Liver (tissue), 8 donors: ENCODE measurements at regions not wholly inside any gene's neighbourhood (a gene's known extent, or its start where the extent isn't known, plus 50 kb on each side); places are given as distances from the start of the nearest gene placed in this dataset.

Experiments
- DNase-seq: peaks from one replicate; pipeline ENCODE4 v3.0.0-alpha.2; 2017; ENCODE audit warnings: low spot score
- H3K27ac ChIP-seq, 2 donors: one replicate each; pipeline ENCODE4 v1.7.0; 2013; ENCODE audit warnings: inconsistent platforms in 2 of 2, low read length in 2 of 2, control low read depth in 1 of 2, low read depth in 1 of 2, mild to moderate bottlenecking in 1 of 2
- H3K27me3 ChIP-seq, 4 donors: one replicate each; pipeline versions ENCODE4 v1.6.1 to v1.7.0; 2013; ENCODE audit warnings: low read length in 3 of 4, inconsistent platforms in 1 of 4, mild to moderate bottlenecking in 1 of 4, moderate library complexity in 1 of 4; ENCODE audit not compliant: control insufficient read depth in 4 of 4, insufficient read depth in 4 of 4
- H3K36me3 ChIP-seq, 4 donors: one replicate each; pipeline versions ENCODE4 v1.6.1 to v1.7.0; 2013; ENCODE audit warnings: low read length in 3 of 4, mild to moderate bottlenecking in 3 of 4, low read depth in 1 of 4, moderate library complexity in 1 of 4; ENCODE audit not compliant: control insufficient read depth in 4 of 4, insufficient read depth in 3 of 4
- H3K4me1 ChIP-seq, 4 donors: one replicate each; pipeline versions ENCODE4 v1.6.1 to v1.7.0; 2013; ENCODE audit warnings: low read length in 3 of 4, mild to moderate bottlenecking in 3 of 4, moderate library complexity in 1 of 4; ENCODE audit not compliant: control insufficient read depth in 4 of 4, insufficient read depth in 4 of 4
- H3K4me3 ChIP-seq, 3 donors: one replicate each; pipeline versions ENCODE4 v1.6.1 to v1.7.0; 2013; ENCODE audit warnings: low read length in 3 of 3, control low read depth in 1 of 3, low read depth in 1 of 3, mild to moderate bottlenecking in 1 of 3
- H3K9ac ChIP-seq, 2 donors: one replicate each; pipeline ENCODE4 v1.7.0; 2013; ENCODE audit warnings: low read length in 2 of 2, mild to moderate bottlenecking in 2 of 2, moderate library complexity in 2 of 2, control low read depth in 1 of 2, low read depth in 1 of 2
- H3K9me3 ChIP-seq, 4 donors: one replicate each; pipeline versions ENCODE4 v1.6.1 to v1.7.0; 2013; ENCODE audit warnings: low read length in 3 of 4; ENCODE audit not compliant: control insufficient read depth in 4 of 4
- FOXA1 ChIP-seq: IDR thresholded peaks from 2 replicates; pipeline ENCODE4 v1.6.1; 2016; ENCODE audit warnings: antibody characterized with exemption
- FOXA2 ChIP-seq: IDR thresholded peaks from 2 replicates; pipeline ENCODE4 v1.6.1; 2016; ENCODE audit warnings: antibody characterized with exemption
- HNF4A ChIP-seq, 2 donors: conservative IDR thresholded peaks; 2 replicates each; pipeline ENCODE4 v1.6.1; 2016; ENCODE audit warnings: antibody characterized with exemption in 2 of 2, mild to moderate bottlenecking in 2 of 2
- JUND ChIP-seq, 2 donors: IDR thresholded peaks; 2 replicates each; pipeline ENCODE4 v1.6.1; 2016; ENCODE audit warnings: antibody characterized with exemption in 2 of 2
- RAD21 ChIP-seq, 2 donors: IDR thresholded peaks; 2 replicates each; pipeline ENCODE4 v1.6.1; 2016; ENCODE audit warnings: antibody characterized with exemption in 2 of 2, mild to moderate bottlenecking in 2 of 2
- SP1 ChIP-seq: IDR thresholded peaks from 2 replicates; pipeline ENCODE4 v1.6.1; 2018; ENCODE audit warnings: antibody characterized with exemption, mild to moderate bottlenecking
- TAF1 ChIP-seq: conservative IDR thresholded peaks from 2 replicates; pipeline ENCODE4 v1.6.1; 2016; ENCODE audit warnings: antibody characterized with exemption, mild to moderate bottlenecking
- YY1 ChIP-seq: IDR thresholded peaks from 2 replicates; pipeline ENCODE4 v1.6.1; 2016; ENCODE audit warnings: antibody characterized with exemption, mild to moderate bottlenecking
- WGBS: extraction: QIAGEN DNeasy Blood & Tissue Kit; methylation state at CpG from one replicate; pipeline ENCODE4 v1.1.7; 2013; 5-methylcytosine and 5-hydroxymethylcytosine counted together
- TF ChIP-seq, protein P1 (sequence below): fragments of 150-350 bp; IDR thresholded peaks from 2 replicates; pipeline ENCODE4 v1.5.1; 2017; ENCODE audit warnings: improper control_type of control experiment, low read depth, low read length; ENCODE audit not compliant: missing input control
- TF ChIP-seq, protein P2 (sequence below): IDR thresholded peaks from 2 replicates; pipeline ENCODE4 v1.6.1; 2016; ENCODE audit warnings: antibody characterized with exemption
- TF ChIP-seq, protein P3 (sequence below): IDR thresholded peaks from 2 replicates; pipeline ENCODE4 v1.6.1; 2016; ENCODE audit warnings: antibody characterized with exemption
- TF ChIP-seq, protein P4 (sequence below): IDR thresholded peaks from 2 replicates; pipeline ENCODE4 v1.6.1; 2016; ENCODE audit warnings: antibody characterized with exemption
- TF ChIP-seq, protein P5 (sequence below): IDR thresholded peaks from 2 replicates; pipeline ENCODE4 v1.6.1; 2016; ENCODE audit warnings: antibody characterized with exemption, mild to moderate bottlenecking
- donor health status: healthy.
- donor health status: healthy.
- donor health status: healthy.
- donor health status: healthy.
- donor health status: healthy.

DNA sequence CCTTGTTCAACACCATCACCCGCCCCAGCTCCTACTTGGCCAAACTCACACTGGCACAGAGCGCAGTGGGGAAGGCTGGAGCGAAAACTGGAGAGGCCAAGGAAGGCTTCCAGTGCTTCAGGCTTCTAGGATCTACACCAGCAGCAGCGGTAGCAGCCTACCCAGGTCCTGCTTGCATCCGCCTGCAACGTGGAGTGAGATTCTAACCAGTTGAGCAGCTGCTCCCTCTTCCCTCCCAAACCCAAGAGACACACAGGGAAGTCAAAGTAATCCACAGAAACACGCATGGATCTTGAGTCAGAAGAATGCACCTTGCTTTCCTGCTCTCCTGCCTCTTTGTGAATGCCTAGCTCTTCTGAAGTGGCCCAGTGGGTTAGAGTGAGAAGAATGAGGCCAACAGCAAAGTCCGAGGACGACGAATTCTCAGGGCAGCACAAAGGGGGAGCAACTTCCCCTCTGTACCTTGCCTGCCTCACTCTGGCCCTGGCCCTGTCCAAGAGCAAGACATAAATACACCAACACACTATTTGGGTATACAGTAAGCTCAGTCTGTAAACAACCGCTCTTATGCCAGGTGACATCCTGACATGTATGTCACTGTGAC, 95.9 kb upstream of the FOXQ1 start:
- 87% methylated on average over 11 of the region's 11 CpGs for WGBS
- no peak for DNase-seq

DNA sequence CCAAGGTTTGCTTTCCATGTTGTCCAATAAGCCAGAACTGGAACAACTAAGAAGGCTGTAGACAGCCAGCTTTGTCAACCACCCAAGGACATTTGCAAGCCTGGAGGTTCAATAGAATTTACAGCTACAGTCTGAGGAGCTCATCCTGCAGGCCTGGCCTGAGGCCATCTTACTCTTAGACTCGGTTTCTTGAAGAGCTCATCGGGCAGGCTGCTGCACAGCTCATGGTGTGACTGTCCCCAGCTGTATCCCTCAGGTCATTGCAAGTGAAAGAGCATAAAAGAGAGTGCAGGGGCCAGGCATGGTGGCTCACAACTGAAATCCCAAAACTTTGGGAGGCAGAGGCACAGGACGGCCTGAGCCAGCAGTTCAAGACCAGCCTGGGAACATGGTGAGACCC, 96.9 kb upstream of the FOXQ1 start:
- H3K27me3 ChIP-seq, result no peaks in the 10 kb centered on the region
- TF ChIP-seq HNF4A (conservative IDR thresholded peaks at IDR 0.05) (no peak), RAD21 (IDR thresholded peaks at IDR 0.05) (no peak), FOXA1 (no peak), JUND (IDR thresholded peaks at IDR 0.05) (no peak), FOXA2 (no peak)
- DNase-seq, result no peak
- H3K36me3 ChIP-seq, result no peaks in the 10 kb centered on the region
- H3K9ac ChIP-seq, result no peak overlapping the region
- 89% methylated on average over 3 of the region's 3 CpGs for WGBS
- H3K9me3 ChIP-seq, result no peaks in the 10 kb centered on the region
- no peak overlapping the region for H3K27ac ChIP-seq
- H3K4me1 ChIP-seq, result no peaks in the 10 kb centered on the region
- no peak overlapping the region for H3K4me3 ChIP-seq

More for the DNA sequence above, 95.9 kb upstream of the FOXQ1 start:
- no peaks in the 10 kb centered on the region for H3K36me3 ChIP-seq
- no peak overlapping the region for H3K4me3 ChIP-seq
- no peak overlapping the region for H3K9ac ChIP-seq
- H3K4me1 ChIP-seq, result no peaks in the 10 kb centered on the region
- H3K9me3 ChIP-seq, result no peaks in the 10 kb centered on the region
- TF ChIP-seq RAD21 (IDR thresholded peaks at IDR 0.05) (no peak), JUND (IDR thresholded peaks at IDR 0.05) (no peak), YY1 (no peak), TAF1 (no peak), FOXA1 (no peak), SP1 (no peak)
- TF ChIP-seq, protein P1, sequence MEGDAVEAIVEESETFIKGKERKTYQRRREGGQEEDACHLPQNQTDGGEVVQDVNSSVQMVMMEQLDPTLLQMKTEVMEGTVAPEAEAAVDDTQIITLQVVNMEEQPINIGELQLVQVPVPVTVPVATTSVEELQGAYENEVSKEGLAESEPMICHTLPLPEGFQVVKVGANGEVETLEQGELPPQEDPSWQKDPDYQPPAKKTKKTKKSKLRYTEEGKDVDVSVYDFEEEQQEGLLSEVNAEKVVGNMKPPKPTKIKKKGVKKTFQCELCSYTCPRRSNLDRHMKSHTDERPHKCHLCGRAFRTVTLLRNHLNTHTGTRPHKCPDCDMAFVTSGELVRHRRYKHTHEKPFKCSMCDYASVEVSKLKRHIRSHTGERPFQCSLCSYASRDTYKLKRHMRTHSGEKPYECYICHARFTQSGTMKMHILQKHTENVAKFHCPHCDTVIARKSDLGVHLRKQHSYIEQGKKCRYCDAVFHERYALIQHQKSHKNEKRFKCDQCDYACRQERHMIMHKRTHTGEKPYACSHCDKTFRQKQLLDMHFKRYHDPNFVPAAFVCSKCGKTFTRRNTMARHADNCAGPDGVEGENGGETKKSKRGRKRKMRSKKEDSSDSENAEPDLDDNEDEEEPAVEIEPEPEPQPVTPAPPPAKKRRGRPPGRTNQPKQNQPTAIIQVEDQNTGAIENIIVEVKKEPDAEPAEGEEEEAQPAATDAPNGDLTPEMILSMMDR, result no peak
- TF ChIP-seq, protein P2, sequence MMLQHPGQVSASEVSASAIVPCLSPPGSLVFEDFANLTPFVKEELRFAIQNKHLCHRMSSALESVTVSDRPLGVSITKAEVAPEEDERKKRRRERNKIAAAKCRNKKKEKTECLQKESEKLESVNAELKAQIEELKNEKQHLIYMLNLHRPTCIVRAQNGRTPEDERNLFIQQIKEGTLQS, result no peak
- TF ChIP-seq, protein P3, sequence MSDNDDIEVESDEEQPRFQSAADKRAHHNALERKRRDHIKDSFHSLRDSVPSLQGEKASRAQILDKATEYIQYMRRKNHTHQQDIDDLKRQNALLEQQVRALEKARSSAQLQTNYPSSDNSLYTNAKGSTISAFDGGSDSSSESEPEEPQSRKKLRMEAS, result no peak
- TF ChIP-seq, protein P4, sequence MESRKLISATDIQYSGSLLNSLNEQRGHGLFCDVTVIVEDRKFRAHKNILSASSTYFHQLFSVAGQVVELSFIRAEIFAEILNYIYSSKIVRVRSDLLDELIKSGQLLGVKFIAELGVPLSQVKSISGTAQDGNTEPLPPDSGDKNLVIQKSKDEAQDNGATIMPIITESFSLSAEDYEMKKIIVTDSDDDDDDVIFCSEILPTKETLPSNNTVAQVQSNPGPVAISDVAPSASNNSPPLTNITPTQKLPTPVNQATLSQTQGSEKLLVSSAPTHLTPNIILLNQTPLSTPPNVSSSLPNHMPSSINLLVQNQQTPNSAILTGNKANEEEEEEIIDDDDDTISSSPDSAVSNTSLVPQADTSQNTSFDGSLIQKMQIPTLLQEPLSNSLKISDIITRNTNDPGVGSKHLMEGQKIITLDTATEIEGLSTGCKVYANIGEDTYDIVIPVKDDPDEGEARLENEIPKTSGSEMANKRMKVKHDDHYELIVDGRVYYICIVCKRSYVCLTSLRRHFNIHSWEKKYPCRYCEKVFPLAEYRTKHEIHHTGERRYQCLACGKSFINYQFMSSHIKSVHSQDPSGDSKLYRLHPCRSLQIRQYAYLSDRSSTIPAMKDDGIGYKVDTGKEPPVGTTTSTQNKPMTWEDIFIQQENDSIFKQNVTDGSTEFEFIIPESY, result no peak
- TF ChIP-seq, protein P5, sequence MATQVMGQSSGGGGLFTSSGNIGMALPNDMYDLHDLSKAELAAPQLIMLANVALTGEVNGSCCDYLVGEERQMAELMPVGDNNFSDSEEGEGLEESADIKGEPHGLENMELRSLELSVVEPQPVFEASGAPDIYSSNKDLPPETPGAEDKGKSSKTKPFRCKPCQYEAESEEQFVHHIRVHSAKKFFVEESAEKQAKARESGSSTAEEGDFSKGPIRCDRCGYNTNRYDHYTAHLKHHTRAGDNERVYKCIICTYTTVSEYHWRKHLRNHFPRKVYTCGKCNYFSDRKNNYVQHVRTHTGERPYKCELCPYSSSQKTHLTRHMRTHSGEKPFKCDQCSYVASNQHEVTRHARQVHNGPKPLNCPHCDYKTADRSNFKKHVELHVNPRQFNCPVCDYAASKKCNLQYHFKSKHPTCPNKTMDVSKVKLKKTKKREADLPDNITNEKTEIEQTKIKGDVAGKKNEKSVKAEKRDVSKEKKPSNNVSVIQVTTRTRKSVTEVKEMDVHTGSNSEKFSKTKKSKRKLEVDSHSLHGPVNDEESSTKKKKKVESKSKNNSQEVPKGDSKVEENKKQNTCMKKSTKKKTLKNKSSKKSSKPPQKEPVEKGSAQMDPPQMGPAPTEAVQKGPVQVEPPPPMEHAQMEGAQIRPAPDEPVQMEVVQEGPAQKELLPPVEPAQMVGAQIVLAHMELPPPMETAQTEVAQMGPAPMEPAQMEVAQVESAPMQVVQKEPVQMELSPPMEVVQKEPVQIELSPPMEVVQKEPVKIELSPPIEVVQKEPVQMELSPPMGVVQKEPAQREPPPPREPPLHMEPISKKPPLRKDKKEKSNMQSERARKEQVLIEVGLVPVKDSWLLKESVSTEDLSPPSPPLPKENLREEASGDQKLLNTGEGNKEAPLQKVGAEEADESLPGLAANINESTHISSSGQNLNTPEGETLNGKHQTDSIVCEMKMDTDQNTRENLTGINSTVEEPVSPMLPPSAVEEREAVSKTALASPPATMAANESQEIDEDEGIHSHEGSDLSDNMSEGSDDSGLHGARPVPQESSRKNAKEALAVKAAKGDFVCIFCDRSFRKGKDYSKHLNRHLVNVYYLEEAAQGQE, result no peak
- no peaks in the 10 kb centered on the region for H3K27me3 ChIP-seq
- H3K27ac ChIP-seq, result no peak overlapping the region
